GM04504 (cell line): ENCODE measurements at regions not wholly inside any gene's neighbourhood (a gene's known extent, or its start where the extent isn't known, plus 50 kb on each side); places are given as distances from the start of the nearest gene placed in this dataset.
"Not testable (repeated sequence)": the region's sequence is repeated elsewhere in the genome, so short reads cannot be mapped to it uniquely, and the experiment has no call there.

ENCODE experiments used
- DNase-seq: peaks from one replicate; pipeline ENCODE4 v3.0.0-alpha.2; 2012; ENCODE audit warnings: low read depth

GRCh38 chr2:106292627-106293026, 98.5 kb upstream of the UXS1 start:
- DNase-seq: no peak

DNA sequence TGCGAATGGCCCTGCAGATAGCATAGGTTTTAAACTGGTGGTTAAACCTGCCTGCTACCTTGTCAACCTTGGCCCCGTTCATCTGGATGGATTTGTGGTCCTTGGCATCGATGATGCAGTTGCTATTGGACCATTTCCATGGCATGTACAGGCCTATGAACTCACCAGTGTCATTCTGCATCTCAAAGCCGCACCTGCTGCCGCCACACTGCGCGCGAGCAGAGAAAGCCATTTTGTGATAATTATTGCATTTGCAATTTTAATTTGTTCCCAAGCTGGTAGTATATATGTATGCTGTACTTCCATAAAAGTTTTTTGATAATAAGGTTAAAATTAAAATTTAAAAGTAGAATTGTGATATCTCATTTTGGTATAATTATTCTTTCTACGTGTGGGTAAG, 94.8 kb upstream of the UXS1 start:
- DNase-seq: no peak

DNA sequence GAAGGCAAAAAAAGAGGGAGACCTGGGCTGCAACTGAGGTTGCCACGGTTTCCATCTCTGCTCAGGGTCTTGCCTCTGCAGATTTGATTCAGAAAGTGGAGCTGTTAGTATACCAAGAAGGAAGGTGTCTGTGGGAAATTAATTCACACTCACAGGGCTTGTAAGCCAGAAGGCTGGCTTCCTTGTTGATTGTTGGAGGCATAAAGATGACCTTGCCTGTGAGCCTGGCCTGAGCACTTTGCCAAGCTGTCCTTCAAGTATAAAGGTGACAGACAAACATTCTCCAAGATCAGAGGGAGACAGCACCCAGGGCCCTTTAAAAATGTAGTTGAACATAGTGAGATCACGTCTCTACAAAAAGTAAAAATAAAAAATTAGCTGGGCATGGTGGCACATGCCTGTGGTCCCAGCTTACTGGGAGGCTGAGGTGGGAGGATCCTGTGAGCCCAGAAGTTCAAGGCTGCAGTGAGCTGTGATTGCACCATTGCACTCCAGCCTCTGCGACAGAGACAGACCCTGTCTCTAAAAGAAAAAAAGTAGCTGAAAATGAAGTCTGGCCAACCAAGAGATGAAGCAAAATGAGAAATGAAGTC, 91.2 kb upstream of the UXS1 start:
- no peak for DNase-seq

DNA sequence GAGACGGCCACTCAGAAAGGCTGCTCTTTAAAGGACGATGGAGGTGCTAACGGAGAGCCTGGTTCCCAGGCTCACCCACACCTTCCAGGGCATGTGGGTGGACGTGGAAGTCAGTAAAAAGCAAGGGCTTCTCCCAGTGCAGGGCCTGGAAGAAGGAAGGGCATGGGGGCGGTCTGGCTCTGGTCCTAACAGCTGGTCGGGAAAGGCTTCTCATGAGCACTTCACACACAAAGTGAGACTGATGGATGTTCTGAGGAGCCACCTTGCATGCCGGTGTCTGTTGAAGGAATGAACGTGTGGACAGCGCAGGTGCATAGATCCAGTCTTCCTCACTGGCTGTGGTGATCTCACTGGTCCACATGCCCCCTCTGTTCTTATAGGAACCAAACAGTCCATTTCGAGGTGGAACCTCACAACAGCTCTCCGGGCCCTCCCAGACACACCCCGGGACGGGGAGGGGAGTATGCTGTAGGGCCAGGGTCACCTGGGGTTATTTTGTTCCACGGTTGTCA, 90.6 kb upstream of the UXS1 start:
- no peak for DNase-seq

DNA sequence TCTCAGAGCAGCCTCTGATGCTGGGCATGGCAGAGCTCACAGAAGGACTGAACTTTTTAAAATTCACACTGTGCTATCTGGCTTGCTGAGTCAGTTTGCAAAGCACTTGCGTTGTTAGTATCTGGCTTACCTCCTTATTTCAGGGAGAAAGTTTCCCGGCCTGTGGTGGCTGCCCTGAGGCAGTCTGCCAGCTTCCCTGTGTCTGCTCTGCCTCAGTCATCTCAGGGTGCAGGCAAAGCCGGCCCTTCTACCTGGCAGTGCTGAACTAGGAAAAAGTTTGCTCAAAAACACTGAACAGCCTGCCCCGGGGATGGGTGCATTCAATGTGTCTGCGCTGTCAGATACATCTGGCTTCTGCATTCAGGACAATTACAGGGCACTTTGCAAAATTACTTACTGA, 90.2 kb upstream of the UXS1 start:
- no peak for DNase-seq

- not testable (repeated sequence) for DNase-seq
Observed at GRCh38 chr2:106283228-106284152, 89.4 kb upstream of the UXS1 start.

DNA sequence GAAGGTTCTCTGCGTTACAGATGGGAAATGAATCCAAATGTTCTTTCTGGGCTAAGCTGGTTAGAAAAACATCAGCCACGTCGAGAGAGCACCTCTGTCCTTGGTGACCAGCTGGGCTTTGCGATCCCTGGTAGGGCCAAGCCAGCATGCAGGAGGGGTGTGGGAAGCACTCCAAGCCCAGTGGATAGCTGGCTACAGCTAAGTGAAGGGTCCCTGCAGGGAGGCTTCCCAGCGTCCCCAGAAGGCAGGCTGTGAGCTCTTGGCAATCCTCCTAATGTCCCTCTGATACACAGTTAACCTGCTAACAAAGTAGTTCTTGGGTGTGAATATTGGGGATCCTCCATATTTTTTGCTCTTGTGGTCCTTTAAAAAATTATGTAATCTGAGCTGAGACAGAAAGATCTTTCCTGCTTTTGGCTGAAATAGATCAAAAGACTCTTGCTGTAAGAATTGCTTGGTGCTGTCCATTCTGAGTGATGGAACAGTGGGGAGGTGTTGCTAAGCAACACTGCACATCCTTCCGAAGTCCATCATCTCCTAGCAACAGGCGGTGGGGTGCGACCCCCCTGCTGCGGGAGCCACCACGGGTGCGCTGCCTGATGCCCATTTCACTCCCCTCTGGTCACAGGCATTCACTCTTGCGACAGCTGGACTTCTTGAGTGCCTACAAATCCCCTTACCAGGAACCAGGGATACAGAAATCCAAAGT, 88.5 kb upstream of the UXS1 start:
- no peak for DNase-seq

DNA sequence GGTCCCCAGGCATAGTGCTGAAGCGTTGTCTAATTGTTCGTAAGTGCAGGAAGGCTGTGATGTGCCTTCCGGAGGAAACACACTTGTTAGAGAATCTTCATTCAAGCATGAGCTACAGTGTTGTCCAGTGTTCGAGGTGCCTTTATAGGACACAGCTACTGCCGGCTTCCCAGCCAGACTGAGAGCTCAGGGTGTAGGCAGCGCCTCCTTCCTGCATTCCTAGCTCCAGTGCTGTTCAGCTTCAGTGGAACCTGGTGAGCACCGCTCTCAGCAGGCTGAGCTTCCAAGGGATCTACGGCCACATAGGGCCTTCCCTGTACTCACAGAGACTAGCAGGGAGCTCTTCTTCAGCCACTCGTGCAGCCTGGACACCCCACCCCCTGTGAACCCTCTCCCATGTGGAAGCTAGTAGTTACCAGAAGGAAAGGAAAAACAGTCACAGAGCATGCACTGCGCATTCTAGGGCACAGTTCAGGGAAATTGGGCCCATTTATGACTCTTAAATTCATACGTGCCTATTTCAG, 87.9 kb upstream of the UXS1 start:
- not testable (repeated sequence) for DNase-seq

GRCh38 chr2:106280722-106281446, 86.8 kb upstream of the UXS1 start:
- no peak for DNase-seq

GRCh38 chr2:106280224-106280623, 86.1 kb upstream of the UXS1 start:
- DNase-seq: no peak

DNA sequence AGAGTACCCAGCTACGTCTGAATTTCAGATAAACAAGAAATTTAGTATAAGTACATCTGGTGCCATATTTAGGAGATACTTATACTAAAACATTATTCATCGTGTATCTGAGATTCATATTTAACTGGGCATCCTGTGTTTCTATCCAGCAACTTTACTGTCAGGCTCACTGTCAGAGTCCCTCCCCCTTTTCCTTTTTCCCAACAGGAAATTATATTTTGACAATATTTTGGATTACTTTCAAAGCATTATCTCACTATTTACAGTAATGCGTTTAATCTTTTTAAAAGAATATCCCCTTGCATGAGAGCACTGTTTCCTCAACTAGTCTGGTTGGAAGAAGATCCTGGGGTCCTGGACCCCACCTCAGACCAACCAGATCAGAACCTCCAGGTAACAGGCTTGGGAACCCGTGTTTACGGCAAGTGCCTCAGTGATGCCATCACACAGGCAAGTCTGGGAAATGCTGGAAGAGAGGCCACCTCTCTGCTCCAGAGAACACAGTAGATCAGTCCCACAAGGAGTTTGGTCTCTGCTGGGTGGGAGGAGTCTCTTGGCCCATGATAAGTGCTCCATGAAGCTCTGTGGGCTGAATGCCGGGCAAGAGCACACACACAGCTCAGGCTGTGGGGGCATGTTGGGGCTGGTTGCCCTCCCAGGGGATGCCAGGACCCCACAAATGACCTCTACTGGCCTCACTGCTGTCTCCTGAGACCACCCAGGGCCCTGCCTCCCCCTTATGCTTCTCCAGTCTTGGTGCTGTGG, 84.2 kb upstream of the UXS1 start:
- no peak for DNase-seq

- no peak for DNase-seq
Observed at GRCh38 chr2:106277426-106277825, 83.3 kb upstream of the UXS1 start.

DNA sequence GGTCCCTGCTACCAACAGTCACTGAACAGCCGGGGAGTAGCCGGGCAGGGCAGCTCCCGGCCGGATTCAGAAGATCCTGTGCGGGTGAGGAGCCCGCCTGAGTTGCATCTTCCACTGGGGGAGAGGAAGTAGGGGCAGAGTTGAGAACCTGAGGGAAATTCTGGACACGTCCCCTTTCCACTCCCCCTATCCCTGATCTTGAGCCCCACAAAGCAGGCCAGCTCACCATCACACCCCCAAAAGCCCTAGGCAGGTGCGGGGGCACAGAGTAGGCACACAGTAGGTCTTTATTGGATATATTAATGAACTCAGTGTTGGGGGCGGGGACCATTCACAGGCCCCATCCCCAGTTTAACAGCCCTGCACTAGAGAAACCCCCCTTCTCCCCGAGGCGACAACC, 81.9 kb upstream of the UXS1 start:
- no peak for DNase-seq

- no peak for DNase-seq
Observed at GRCh38 chr2:106274668-106275067, 80.6 kb upstream of the UXS1 start.

GRCh38 chr2:106272216-106272807, 78.2 kb upstream of the UXS1 start:
- DNase-seq: no peak

DNA sequence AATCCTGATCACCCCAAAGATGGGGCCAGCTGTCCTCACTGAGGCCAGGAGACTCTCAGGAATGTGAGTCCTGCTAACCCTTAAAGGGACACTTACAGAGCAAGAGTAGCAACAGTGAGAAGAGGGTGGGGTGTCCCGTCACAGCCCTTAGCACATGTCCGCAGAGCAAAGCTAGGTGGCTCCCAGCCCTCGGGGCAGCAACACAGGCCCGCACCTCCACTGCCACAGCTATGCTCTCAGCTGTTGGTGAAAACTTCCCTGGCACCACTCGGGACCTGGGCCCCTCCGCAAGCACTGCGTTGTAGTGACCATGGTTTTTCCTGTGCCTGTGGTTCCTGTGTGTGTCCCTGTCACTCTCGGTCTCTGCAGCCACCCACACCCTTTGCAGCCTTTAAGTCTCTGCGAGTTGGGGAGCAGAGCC, 76.4 kb upstream of the UXS1 start:
- DNase-seq: no peak

GRCh38 chr2:106269591-106270291, 75.6 kb upstream of the UXS1 start:
- DNase-seq: no peak

DNA sequence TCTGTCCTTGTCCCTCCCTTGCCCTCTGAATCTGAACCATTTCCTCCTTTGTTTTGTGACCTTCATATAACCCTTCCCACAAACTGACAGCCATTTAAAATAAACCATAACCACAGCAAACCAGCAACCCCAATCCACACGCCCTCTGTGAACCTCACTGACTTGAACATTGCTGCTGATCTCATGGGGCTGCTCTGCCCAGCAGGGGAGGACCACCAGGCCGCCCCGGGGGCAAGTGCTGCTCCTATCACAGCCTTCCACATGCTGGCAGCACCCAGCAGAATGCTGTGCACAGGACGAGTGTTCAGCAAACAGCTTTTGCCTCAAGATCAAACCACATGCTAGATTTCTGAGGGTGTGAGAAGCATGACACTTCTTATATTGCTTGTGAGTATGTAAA, 73.9 kb upstream of the UXS1 start:
- DNase-seq: no peak

- DNase-seq: no peak
Observed at GRCh38 chr2:106261871-106262321, 67.8 kb upstream of the UXS1 start.

DNA sequence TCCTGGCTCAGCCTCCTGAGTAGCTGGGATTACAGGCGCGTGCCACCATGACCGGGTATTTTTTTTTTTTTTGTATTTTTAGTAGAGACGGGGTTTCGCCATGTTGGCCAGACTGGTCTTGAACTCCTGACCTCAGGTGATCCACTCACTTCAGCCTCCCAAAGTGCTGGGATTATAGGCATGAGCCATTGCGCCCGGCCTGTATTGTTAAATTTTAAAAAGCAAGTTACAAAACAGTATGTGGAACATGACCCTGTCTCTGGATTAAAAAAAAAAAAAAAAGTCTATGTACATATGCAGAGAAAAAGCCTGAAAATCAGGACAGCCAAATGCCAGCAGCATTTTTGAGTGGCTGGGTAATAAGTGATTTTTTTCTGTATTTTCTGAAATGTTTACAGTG, 64.8 kb upstream of the UXS1 start:
- not testable (repeated sequence) for DNase-seq
